ENCODE measurements at regions not wholly inside any gene's neighbourhood (a gene's known extent, or its start where the extent isn't known, plus 50 kb on each side); places are given as distances from the start of the nearest gene placed in this dataset.
"Not testable (repeated sequence)": the region's sequence is repeated elsewhere in the genome, so short reads cannot be mapped to it uniquely, and the experiment has no call there.

DNA sequence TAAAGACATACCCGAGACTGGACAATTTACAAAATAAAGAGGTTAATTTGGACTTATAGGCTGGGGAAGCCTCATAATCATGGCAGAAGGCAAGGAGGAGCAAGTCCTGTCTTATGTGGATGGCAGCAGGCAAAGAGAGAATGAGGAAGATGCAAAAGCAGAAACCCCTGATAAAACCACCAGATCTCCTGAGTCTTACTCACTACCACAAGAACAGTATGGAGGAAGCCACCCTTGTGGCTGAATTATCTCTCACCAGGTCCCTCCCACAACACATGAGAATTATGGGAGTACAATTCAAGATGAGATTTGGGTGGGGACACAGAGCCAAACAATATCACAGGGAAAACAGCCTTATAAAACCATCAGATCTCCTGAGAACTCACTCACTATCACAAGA is 61.6 kb upstream of the DCLK2 start:
- TF ChIP-seq, protein P1, sequence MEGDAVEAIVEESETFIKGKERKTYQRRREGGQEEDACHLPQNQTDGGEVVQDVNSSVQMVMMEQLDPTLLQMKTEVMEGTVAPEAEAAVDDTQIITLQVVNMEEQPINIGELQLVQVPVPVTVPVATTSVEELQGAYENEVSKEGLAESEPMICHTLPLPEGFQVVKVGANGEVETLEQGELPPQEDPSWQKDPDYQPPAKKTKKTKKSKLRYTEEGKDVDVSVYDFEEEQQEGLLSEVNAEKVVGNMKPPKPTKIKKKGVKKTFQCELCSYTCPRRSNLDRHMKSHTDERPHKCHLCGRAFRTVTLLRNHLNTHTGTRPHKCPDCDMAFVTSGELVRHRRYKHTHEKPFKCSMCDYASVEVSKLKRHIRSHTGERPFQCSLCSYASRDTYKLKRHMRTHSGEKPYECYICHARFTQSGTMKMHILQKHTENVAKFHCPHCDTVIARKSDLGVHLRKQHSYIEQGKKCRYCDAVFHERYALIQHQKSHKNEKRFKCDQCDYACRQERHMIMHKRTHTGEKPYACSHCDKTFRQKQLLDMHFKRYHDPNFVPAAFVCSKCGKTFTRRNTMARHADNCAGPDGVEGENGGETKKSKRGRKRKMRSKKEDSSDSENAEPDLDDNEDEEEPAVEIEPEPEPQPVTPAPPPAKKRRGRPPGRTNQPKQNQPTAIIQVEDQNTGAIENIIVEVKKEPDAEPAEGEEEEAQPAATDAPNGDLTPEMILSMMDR (conservative IDR thresholded peaks at IDR 0.05 in 1 of 2, IDR thresholded peaks at IDR 0.05 in 1 of 2; ENCODE audit: extremely low read depth in 1 of 2, insufficient read depth in 1 of 2, low read depth in 1 of 2, low read length in 2 of 2): not testable (repeated sequence)
- TF ChIP-seq EZH2 (IDR thresholded peaks at IDR 0.05; ENCODE audit: borderline replicate concordance, low read length): not testable (repeated sequence)

Measured in mammary epithelial cell (primary cell).